Fibroblast of villous mesenchyme (primary cell): ENCODE measurements at regions not wholly inside any gene's neighbourhood (a gene's known extent, or its start where the extent isn't known, plus 50 kb on each side); places are given as distances from the start of the nearest gene placed in this dataset.

Source experiments
- DNase-seq: peaks from one replicate; pipeline ENCODE4 v3.0.0-alpha.2; 2010; ENCODE audit warnings: low read depth
- H3K4me3 ChIP-seq: 2 replicates; pipeline ENCODE4 v1.5.1; 2011; ENCODE audit warnings: low read depth, mild to moderate bottlenecking, low read length
- TF ChIP-seq, protein P1 (sequence below): IDR thresholded peaks from 2 replicates; pipeline ENCODE4 v1.5.1; 2012; ENCODE audit warnings: low read depth, mild to moderate bottlenecking, low read length; ENCODE audit not compliant: insufficient read depth

DNA sequence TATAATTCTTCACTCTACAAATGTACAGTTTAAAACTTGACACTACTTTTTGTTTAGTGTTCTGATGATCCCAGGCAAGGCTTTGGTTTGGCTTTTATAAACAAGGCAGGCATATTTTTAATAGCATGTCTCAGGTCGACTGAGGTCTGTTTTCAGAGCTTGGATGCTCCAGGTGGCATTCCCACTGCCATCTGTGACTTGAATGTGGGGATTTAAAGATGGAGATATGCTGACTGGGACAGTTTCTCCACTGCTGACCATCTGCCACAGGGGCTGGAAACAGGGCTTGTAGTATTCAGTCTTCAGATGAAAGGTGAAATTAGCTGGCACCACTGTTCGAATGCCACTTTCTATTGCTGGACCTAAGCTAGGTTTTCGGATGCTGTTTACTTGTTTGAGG is 1266.2 kb upstream of the CDH18 start:
- DNase-seq = no peak
- TF ChIP-seq, protein P1, sequence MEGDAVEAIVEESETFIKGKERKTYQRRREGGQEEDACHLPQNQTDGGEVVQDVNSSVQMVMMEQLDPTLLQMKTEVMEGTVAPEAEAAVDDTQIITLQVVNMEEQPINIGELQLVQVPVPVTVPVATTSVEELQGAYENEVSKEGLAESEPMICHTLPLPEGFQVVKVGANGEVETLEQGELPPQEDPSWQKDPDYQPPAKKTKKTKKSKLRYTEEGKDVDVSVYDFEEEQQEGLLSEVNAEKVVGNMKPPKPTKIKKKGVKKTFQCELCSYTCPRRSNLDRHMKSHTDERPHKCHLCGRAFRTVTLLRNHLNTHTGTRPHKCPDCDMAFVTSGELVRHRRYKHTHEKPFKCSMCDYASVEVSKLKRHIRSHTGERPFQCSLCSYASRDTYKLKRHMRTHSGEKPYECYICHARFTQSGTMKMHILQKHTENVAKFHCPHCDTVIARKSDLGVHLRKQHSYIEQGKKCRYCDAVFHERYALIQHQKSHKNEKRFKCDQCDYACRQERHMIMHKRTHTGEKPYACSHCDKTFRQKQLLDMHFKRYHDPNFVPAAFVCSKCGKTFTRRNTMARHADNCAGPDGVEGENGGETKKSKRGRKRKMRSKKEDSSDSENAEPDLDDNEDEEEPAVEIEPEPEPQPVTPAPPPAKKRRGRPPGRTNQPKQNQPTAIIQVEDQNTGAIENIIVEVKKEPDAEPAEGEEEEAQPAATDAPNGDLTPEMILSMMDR = no peak
- H3K4me3 ChIP-seq = no peak overlapping the region

DNA sequence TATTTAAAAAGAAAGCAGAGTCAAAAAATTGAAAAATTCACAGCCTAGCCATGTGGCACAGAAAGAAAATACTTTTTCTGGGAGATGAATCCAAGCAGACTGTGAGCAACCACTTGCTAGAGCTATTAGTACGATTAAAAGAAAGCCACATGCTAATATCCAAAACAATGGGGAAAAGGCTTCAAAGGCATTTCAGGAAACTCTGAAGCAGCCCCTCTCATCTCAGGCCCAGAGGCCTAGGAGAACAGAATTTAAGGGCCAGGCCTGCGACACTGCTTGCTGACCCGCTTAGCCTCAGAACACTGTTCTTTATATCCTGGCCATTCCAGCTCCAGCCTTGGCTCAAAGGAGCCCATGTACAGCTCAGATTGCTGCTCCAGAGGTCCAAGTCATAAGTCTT is 1257.0 kb upstream of the CDH18 start:
- no peak for DNase-seq
- TF ChIP-seq, protein P1 = no peak
- no peak overlapping the region for H3K4me3 ChIP-seq

DNA sequence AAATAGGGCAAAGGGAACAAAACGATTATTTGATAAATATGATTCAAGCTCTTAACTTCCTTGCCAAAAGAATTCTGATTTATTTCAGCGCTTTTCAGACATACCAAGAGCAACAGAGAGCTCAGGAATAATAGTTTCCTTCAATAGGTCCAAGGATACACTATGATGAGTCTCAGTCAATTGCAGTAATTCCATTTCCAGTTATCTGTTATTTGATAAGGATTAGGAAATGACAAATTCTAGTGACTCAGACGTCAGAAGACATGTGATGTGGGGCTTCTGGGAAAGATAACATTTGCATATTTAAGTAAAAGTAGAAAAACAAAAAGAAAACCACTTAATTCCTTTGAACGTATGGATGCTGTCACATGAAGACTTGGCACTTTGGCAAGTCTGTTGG is 1250.8 kb upstream of the CDH18 start:
- no peak overlapping the region for H3K4me3 ChIP-seq
- no peak for DNase-seq

DNA sequence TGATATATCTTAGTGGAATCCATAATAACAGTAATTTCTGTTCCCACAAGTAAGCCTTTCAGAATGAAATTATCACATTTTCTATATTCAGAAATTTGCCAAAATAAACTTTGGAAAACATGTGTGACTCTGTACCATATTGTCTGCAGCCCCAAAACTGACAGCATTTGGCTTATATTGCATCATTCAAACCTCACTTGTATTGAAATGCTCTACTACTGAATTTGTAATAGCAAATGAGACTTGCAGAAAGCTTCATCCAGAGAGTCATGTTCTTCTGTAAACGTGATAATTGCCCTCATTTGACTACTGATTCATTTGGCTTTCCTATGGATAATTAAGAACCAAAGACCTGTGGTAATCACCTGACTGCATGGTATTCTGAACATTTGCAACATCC is 1249.5 kb upstream of the CDH18 start:
- H3K4me3 ChIP-seq = no peak overlapping the region
- TF ChIP-seq, protein P1 = no peak
- DNase-seq = no peak

More for the DNA sequence above, 1250.8 kb upstream of the CDH18 start:
- TF ChIP-seq, protein P1 = no peak

DNA sequence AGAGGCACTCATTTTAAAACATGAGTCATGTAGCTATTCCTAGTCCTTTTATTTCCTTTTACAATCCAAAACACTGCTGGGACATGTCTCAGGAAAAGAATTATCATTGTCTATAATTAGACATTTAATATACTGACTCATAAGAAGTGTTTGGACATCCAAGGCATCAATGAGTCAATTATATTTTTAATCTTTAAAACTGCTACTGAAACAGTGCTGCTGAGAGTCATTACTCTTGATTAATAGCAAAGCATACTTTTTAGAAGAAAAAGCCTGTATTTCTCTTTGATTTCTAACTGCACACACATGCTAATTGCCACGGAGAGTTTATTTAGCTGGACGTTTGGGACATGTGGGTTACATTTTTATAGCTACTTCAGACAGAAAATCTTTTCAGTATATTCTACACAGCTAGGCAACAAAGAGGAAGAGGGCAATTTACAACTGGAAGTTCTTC is 1249.0 kb upstream of the CDH18 start:
- H3K4me3 ChIP-seq = no peak overlapping the region
- DNase-seq = no peak
- TF ChIP-seq, protein P1 = no peak

DNA sequence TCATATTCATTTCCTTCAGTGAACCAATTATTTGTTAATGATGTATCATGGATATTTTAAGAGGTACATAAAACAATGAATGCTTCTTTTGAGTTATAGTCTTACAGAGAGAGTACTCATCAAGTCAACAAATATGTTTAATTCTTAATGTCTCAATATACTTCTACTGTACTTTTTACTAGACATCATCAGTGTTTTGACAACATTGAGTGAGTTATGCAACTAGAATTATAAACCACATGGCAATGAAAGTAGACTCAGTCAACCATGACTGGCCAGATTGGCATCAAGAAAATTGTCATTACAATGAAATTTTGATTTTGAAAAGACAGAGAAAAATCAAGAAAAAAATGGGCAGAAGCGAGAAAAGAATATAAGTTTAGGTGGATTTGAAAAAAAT is 1248.1 kb upstream of the CDH18 start:
- TF ChIP-seq, protein P1 = no peak
- no peak for DNase-seq
- no peak overlapping the region for H3K4me3 ChIP-seq
